NCI-H1417 (cell line): ENCODE measurements at regions not wholly inside any gene's neighbourhood (a gene's known extent, or its start where the extent isn't known, plus 50 kb on each side); places are given as distances from the start of the nearest gene placed in this dataset.

Experiments
- DNase-seq, 3 experiments: peaks; one replicate each; lab custom pipeline; 2025; lab: John Stamatoyannopoulos, UW

DNA sequence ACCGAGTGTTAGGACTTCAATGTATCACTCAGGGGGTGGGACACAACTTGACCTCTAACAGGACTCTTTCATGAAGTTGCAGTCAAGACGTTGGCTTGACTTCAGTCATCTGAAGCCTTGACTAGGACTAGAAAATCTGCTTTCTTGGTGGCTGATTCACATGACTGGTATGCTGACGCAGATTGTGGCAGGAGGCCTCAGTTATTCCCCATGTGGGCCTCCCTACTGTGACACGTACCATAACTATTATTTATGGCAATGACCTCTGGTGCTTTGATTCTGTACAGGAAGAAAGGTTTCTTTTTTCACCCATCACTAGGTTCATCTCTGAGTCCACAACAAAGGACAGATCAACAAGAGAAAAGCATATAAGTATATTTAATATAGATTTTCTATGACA, 270.4 kb downstream of the NEDD1 start:
- DNase-seq, result no peak

DNA sequence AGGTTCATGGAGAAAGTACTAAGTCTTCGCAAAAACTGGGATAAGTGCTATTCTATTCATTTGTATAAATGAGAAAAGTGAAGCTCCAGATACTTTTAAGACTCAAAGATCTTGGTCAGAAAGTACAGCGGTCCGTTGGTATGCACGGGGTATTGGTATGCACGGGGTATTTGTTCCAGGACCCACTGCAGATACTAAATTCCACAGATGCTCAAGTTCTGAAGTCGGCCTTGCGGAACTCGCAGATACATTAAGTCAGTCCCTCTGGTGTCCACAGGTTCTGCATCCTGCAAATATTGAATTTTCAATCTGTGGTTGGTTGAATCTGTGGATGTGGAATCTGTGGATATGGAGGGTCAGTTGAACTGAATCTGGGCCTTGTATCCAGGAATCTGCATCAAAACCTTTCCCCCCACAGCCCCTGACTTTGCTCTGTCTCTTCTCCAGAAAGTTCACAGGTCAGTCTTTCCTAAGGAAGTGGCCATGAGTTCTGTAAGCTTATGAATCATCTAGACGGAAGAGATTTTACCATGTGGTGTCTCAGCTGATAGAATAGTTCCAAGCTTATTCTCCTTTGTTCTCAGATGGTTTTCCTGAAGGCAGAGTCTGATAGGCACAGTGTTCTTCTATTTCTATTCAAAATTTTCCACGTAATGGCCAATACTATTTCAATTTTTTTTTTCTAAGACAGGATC, 274.7 kb downstream of the NEDD1 start:
- no peak for DNase-seq

DNA sequence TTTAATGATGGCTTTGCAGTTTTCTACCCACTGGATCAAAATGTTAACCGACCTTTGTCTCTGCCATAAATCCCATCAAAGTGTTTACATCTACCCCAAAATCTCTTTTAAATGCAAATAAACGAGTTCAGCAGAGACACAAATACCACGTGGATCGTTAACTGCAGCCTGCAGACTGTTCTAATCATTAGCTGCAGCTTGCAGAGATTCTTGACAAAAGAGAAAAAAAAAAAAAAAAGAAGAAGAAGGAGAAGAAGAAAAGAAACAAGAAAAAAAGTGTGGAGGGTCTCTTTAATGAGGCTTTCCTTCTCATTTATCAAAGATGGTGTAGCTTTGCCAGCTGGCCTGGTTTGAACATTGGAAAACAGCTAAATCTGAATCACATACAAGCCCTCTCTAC, 275.7 kb downstream of the NEDD1 start:
- DNase-seq, result no peak

- no peak for DNase-seq
Observed at GRCh38 chr12:97184127-97184773, 277.2 kb downstream of the NEDD1 start.

GRCh38 chr12:97185567-97185966, 277.0 kb upstream of the RMST start:
- no peak for DNase-seq

GRCh38 chr12:97194546-97194945, 268.1 kb upstream of the RMST start:
- no peak for DNase-seq

- DNase-seq, result no peak
Observed at GRCh38 chr12:97200181-97200580, 262.4 kb upstream of the RMST start.

DNA sequence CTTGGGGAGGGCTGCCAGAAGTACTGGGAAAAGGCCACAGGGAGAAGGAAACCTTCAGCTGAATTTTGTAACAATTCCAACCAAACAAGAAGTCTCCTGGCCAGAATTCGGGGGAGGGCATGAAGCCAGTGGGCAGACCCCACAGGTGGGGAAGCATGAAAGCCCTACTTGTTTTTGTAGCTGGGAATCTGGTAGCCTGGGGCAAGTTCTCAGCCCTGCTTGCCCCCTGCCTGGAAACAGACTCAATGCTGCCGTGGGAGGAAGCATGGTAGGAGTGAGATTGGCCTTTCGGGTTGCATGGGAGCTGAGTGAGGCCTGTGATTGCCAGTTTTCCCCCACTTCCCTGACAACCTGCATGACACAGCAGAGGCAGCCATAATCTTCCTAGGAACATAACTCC, 259.2 kb upstream of the RMST start:
- DNase-seq, result no peak

DNA sequence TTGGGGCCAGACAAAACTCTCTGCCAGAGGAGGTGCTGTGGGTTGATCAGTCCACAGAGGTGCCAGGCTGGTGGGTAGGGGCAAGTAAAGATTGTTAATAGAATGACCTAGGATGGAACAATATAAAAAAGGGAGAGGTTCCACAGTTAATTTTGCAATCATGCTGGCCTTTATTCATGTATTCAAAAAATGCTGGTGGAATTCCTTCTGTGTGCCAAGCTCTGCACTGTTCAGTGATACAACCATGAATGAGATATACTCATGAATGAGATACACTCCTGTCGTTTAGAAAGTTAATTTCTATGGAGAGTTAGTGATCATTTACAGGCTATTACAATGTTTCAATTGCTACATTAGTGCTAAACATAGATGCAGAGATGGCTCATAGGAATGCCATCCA, 252.6 kb upstream of the RMST start:
- DNase-seq, result no peak

DNA sequence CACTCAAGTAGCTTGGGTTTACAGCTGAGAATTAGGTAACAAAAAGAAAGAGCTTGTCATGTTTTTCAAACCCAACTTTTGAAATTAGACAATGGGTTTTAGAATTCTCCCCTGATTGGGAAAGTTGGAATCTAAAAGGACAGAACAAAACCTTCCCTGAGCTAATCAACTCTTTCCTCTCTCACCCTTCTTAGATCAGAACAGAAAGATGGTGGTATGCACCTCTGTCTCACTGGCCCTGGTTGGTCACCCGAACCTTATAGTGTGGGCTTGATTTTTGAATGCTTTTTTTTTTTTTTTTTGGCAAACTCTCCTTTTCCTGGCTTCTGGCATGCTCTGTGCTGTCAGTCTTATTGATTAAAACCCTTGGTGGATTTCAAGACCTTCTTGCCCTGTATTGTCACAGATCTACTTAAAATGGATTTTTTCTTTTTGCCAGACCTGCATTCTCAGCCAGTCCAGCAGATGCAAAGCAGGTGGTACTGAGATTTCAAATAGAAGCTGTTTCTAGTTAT, 251.1 kb upstream of the RMST start:
- DNase-seq, result peak in 1 of 3 experiments; percentile 38

DNA sequence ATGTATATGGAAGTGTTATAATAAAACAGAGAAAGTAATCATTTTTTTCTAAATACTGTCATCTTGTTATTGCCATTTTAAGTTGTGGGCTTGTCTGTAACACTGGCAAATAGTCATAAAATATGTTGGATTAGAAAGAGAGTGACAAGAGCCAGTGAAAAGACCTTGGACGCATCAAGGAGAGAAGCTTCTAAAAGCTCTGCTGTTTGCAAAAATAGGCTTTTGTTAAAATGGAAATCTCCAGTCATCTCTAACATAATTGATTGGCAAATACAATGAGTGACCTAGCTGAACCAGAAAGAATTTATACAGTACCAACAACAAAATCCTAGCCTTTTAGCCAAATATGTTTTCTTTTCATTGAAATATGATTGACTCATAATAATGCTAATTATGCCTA, 245.8 kb upstream of the RMST start:
- DNase-seq, result peak; percentile 17 to 78 (median 19)

DNA sequence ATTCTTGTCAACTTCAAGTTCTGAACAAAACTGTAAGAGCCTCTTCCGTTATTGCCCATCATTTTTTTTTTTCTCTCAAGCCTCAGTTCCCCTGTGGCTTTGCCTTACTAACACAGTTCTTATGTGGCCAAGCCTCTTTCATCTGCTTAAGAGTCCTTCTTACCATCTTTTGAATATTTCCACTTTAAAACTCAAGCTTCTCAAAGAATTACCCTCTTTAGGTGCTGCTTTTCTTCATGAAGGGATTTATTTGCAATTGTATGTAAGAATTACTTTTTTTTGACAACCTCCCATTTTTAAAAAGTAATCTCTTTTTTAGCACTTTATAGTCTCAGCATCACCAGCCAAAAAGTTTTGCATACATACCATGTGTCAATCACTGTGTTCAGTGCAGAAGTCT, 240.2 kb upstream of the RMST start:
- DNase-seq, result no peak

- no peak for DNase-seq
Observed at GRCh38 chr12:97223419-97223818, 239.2 kb upstream of the RMST start.

DNA sequence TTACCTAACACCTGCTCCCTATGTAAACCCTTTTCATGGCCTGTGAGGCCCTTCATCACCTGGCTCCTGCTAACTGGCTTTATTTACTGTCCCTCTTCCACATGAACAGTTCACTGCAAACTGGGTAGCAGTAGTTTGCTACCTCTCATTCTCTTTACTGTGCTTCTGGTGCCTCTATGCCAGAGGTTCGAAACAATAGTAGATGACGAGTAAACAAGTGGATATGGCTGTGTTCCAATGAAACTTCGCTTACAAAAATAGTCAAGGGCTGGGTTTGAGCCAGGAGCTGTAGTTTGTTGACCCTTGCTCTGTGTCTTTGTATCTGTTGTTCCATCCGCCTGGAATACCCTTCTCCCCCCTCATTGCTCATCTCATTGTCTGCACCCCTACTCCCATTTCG, 233.6 kb upstream of the RMST start:
- peak; percentile 80 to 98 (median 90) for DNase-seq

DNA sequence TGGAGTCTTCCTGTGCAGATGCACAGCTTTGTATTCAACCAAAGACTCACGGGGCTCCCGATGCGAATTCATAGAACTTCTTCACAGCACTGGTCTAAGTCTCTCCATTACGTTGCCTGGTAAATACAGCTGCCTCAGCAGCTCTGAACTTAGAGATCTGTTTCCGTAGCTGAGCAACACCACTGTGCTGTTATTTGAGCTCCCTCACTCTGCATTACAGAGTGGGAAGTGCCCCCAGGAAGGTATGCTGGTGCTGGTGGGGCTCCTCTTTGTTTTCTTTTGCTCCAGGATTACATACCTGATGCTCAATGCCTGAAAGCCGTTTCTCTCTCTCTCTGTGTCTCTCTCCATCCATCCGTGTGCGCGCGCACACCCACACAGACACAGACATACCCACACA, 227.5 kb upstream of the RMST start:
- no peak for DNase-seq

DNA sequence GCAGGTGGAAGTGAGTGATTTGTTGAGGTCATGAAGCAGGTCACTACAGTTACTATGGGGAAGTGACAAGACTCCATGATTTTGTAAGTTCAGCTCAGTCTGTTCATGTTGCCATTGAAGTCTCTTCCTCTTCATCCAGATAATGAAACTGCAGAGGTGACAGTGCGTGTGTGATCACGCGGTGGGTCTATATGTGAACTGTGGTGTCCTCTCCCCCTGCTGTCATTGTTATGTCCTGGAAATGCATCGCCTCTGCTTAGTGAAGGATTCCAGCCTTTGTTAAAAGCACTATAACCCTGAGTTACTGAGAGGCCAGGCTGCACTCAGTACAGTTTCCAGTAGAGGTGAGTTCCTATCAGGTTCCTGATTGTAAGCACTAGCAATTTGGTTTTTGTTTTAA, 216.2 kb upstream of the RMST start:
- no peak for DNase-seq

GRCh38 chr12:97250483-97250882, 212.1 kb upstream of the RMST start:
- peak in 1 of 3 experiments; percentile 76 for DNase-seq

DNA sequence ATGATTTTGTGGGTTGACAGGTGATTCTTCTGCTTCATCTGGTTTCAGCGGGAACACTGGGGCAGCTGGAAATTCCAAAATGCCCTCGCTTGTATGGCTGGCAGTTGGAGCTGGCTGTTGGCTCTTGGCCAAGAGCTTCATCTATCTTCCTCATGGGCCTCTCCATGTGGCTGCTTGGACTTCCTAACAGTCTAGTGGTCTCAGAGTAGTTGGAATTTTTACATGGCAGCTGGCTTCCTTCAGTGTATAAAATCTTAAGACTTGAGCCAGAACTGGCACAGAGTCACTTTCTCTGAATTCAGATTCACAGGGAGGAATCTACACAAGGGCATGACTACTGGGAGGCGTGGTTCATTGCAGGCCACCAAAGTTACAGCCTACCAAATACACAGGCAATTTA, 204.9 kb upstream of the RMST start:
- DNase-seq, result peak in 1 of 3 experiments; percentile 54

DNA sequence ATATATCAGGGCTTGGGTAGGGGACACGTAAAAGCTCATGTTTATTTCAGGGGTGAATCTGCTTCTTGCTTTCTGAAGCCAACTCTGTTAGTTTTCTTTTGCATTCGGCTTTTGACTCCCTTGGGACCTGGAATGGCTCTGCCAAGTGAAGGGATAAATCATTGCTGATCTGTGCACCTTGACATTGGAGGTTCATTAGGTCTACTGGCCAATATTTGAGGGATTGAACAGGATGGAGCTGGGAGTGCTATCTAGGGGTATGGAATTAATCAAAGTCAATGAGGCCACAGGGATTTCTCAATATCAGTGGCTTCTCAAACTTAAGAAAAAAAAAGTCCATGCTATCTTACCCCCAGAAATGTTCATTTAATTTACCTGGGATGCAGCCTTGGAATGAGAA, 203.5 kb upstream of the RMST start:
- DNase-seq, result peak in 1 of 3 experiments; percentile 10

- DNase-seq, result peak in 1 of 3 experiments; percentile 58
Observed at GRCh38 chr12:97260786-97261185, 201.8 kb upstream of the RMST start.

DNA sequence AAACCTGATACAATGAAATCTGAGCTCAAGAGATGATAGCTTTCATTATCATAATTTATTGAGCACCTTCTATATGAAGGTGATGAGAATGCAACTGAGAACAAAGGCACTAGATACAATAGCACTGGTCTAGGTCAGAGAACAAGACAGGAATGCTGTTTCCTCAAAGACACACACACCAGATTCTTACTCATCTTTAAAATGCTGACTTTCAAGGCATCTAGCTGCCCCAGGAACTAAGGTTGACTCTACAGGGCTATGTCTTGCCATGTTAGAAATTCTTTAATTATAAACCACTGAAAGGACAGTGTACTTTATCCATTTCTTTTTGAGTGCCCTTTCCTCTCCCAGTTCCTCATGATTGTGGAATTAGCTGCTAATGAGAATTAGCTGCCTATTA, 195.4 kb upstream of the RMST start:
- no peak for DNase-seq

DNA sequence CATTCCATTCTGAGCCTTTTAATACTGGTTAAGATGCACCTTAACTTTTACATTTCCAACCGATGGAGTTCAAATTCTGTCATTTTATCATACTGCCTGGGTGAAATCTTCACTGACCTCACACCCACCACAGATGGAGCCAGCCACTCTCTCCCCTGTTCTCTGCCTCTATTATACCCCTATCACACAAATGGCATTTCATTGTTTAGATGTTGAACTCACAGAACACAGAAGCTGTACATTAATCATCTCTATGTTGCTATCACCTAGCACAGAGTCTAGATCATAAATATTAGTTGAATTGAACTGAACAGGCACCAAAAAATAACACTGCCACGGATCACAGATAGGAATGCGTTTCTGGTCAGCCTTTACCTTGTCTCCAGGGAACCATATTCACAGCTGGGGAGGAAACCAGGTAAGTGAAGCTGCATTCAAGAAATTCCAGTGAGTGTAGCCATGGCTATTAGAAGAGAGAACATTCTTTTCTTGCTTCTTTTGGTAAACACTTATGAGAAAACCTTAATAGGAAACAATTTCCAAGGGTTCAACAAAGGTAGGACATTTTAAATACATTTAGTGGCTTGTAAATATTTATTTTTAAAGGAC, 194.9 kb upstream of the RMST start:
- no peak for DNase-seq

DNA sequence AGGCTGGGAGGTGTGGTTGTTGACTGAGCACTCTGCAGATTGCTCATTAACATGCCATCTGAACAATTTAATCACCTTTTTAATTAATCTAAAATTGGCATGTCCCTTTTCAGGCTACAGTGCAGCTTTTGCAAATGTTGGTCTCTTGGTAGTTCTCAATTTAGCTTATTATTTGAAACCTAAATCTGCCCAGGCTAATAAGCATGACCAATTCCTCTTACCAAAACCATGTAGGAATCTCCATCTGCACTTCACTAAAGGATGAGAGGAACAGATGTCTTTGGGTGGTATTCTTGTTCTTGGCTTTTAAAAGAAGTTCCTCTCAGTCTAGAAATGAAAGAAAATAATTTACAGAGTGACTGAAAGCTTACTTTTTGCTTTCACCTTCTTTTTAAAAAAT, 190.1 kb upstream of the RMST start:
- DNase-seq, result no peak
